ENCODE measurements at regions not wholly inside any gene's neighbourhood (a gene's known extent, or its start where the extent isn't known, plus 50 kb on each side); places are given as distances from the start of the nearest gene placed in this dataset.

GRCh38 chr3:72129501-72130094 lies 344.6 kb upstream of the PROK2 start:
- Histone ChIP-seq H3K36me3 (ENCODE audit: control insufficient read depth, insufficient read depth, low read length) (no peaks in the 10 kb centered on the region), H3K4me3 (ENCODE audit: low read length) (no peak overlapping the region), H3K9me3 (ENCODE audit: control insufficient read depth, insufficient read depth, low read length) (no peaks in the 10 kb centered on the region), H3K4me1 (ENCODE audit: control insufficient read depth, insufficient read depth, low read length) (no peaks in the 10 kb centered on the region), H3K27ac (ENCODE audit: low read length) (no peak overlapping the region), H3K27me3 (ENCODE audit: control insufficient read depth, insufficient read depth, low read length) (no peaks in the 10 kb centered on the region)
- intact Hi-C loops (cut with micrococcal nuclease) = no loop called here
- no peaks in the 10 kb centered on the region for H3K9me3 Mint-ChIP-seq
- DNase-seq (no peak), ATAC-seq (no peak)
- 91% methylated on average over 5 of the region's 5 CpGs for WGBS (ENCODE audit: insufficient coverage)
- H3K36me3 Mint-ChIP-seq = no peaks in the 10 kb centered on the region
- H3K27me3 Mint-ChIP-seq (ENCODE audit: low read depth in 2 of 2) = peaks cover 0 to 8% of the 10 kb centered on the region in 2 donors
- no peak overlapping the region for H3K4me3 Mint-ChIP-seq
- no peaks in the 10 kb centered on the region for H3K4me1 Mint-ChIP-seq
- TF ChIP-seq CTCF (IDR thresholded peaks at IDR 0.05) = no peak
- no peak overlapping the region for H3K27ac Mint-ChIP-seq

- no peaks in the 10 kb centered on the region for H3K36me3 ChIP-seq (ENCODE audit: control insufficient read depth, insufficient read depth, low read length)
- no peak for TF ChIP-seq CTCF (IDR thresholded peaks at IDR 0.05)
- no peaks in the 10 kb centered on the region for H3K4me1 ChIP-seq (ENCODE audit: control insufficient read depth, insufficient read depth, low read length)
- DNase-seq (no peak), ATAC-seq (no peak)
- no peak overlapping the region for H3K4me3 ChIP-seq (ENCODE audit: low read length)
- 100% methylated on average over 2 of the region's 2 CpGs for WGBS (ENCODE audit: insufficient coverage)
- H3K4me1 Mint-ChIP-seq = no peaks in the 10 kb centered on the region
- H3K27me3 ChIP-seq (ENCODE audit: control insufficient read depth, insufficient read depth, low read length) = no peaks in the 10 kb centered on the region
- no peaks in the 10 kb centered on the region for H3K9me3 Mint-ChIP-seq
- no peaks in the 10 kb centered on the region for H3K36me3 Mint-ChIP-seq
- H3K27ac ChIP-seq (ENCODE audit: low read length) = no peak overlapping the region
- intact Hi-C loops (cut with micrococcal nuclease) = no loop called here
- H3K4me3 Mint-ChIP-seq = no peak overlapping the region
- no peak overlapping the region for H3K27ac Mint-ChIP-seq
- H3K27me3 Mint-ChIP-seq (ENCODE audit: low read depth in 2 of 2) = peaks cover 0 to 8% of the 10 kb centered on the region in 2 donors
- no peaks in the 10 kb centered on the region for H3K9me3 ChIP-seq (ENCODE audit: control insufficient read depth, insufficient read depth, low read length)
Observed at GRCh38 chr3:72128921-72129320, 344.0 kb upstream of the PROK2 start.

GRCh38 chr3:72127844-72128243 lies 342.9 kb upstream of the PROK2 start:
- H3K27ac Mint-ChIP-seq = no peak overlapping the region
- H3K27ac ChIP-seq (ENCODE audit: low read length) = no peak overlapping the region
- no peaks in the 10 kb centered on the region for H3K9me3 ChIP-seq (ENCODE audit: control insufficient read depth, insufficient read depth, low read length)
- no peaks in the 10 kb centered on the region for H3K36me3 ChIP-seq (ENCODE audit: control insufficient read depth, insufficient read depth, low read length)
- intact Hi-C loops (cut with micrococcal nuclease) = no loop called here
- no peaks in the 10 kb centered on the region for H3K9me3 Mint-ChIP-seq
- peaks cover 4 to 8% of the 10 kb centered on the region in 2 donors for H3K27me3 Mint-ChIP-seq (ENCODE audit: low read depth in 2 of 2)
- WGBS (ENCODE audit: insufficient coverage) = 88% methylated on average over 3 of the region's 3 CpGs
- H3K27me3 ChIP-seq (ENCODE audit: control insufficient read depth, insufficient read depth, low read length) = no peaks in the 10 kb centered on the region
- no peak for TF ChIP-seq CTCF (IDR thresholded peaks at IDR 0.05)
- no peaks in the 10 kb centered on the region for H3K4me1 ChIP-seq (ENCODE audit: control insufficient read depth, insufficient read depth, low read length)
- DNase-seq = no peak
- H3K36me3 Mint-ChIP-seq = no peaks in the 10 kb centered on the region
- H3K4me1 Mint-ChIP-seq = no peaks in the 10 kb centered on the region
- ATAC-seq = no peak
- H3K4me3 ChIP-seq (ENCODE audit: low read length) = no peak overlapping the region
- no peak overlapping the region for H3K4me3 Mint-ChIP-seq

- no peaks in the 10 kb centered on the region for H3K27me3 ChIP-seq (ENCODE audit: control insufficient read depth, insufficient read depth, low read length)
- Mint-ChIP-seq H3K27ac (no peak overlapping the region), H3K4me1 (no peaks in the 10 kb centered on the region), H3K36me3 (no peaks in the 10 kb centered on the region), H3K9me3 (no peaks in the 10 kb centered on the region), H3K4me3 (no peak overlapping the region), H3K27me3 (ENCODE audit: low read depth in 2 of 2) (peaks cover 4 to 8% of the 10 kb centered on the region in 2 donors)
- no peak overlapping the region for H3K27ac ChIP-seq (ENCODE audit: low read length)
- no peak for DNase-seq
- H3K9me3 ChIP-seq (ENCODE audit: control insufficient read depth, insufficient read depth, low read length) = no peaks in the 10 kb centered on the region
- H3K36me3 ChIP-seq (ENCODE audit: control insufficient read depth, insufficient read depth, low read length) = no peaks in the 10 kb centered on the region
- H3K4me1 ChIP-seq (ENCODE audit: control insufficient read depth, insufficient read depth, low read length) = no peaks in the 10 kb centered on the region
- no peak for TF ChIP-seq CTCF (IDR thresholded peaks at IDR 0.05)
- no peak overlapping the region for H3K4me3 ChIP-seq (ENCODE audit: low read length)
- intact Hi-C loops (cut with micrococcal nuclease) = no loop called here
- WGBS (ENCODE audit: insufficient coverage) = 91% methylated on average over 4 of the region's 4 CpGs
- ATAC-seq = no peak
Observed at GRCh38 chr3:72127224-72127612, 342.3 kb upstream of the PROK2 start.
